HL-60 (cell line): ENCODE measurements at regions not wholly inside any gene's neighbourhood (a gene's known extent, or its start where the extent isn't known, plus 50 kb on each side); places are given as distances from the start of the nearest gene placed in this dataset.

Experiments
- DNase-seq, 2 experiments: peaks; one replicate each; pipeline ENCODE4 v3.0.0-alpha.2; 2010 to 2020; ENCODE audit warnings: low read depth in 1 of 2, low spot score in 1 of 2
- H3K27ac ChIP-seq: fragments of 250-450 bp; sonication (Bioruptor Pico); replicated peaks from 2 replicates; pipeline ENCODE4 v1.5.1; 2020; ENCODE audit warnings: mild to moderate bottlenecking, moderate library complexity
- H3K27me3 ChIP-seq: fragments of 250-450 bp; sonication (Bioruptor Pico); 2 replicates; pipeline ENCODE4 v1.5.1; 2021; ENCODE audit warnings: mild to moderate bottlenecking, moderate library complexity; ENCODE audit not compliant: insufficient read depth, poor library complexity, severe bottlenecking
- H3K4me3 ChIP-seq: replicated peaks from 2 replicates; pipeline ENCODE4 v1.5.1; 2011; ENCODE audit warnings: mild to moderate bottlenecking, control low read depth, low read length; ENCODE audit not compliant: insufficient read depth
- CTCF ChIP-seq: IDR thresholded peaks from one replicate; pipeline ENCODE4 v1.5.1; 2011; ENCODE audit warnings: low read length, control low read depth, inconsistent platforms; ENCODE audit not compliant: insufficient read depth
- GABPA ChIP-seq: IDR thresholded peaks from 2 replicates; pipeline ENCODE4 v1.6.1; 2012; ENCODE audit warnings: low read depth
- POLR2AphosphoS5 ChIP-seq: IDR thresholded peaks from 2 replicates; pipeline ENCODE4 v1.6.1; 2012; ENCODE audit warnings: low read depth
- REST ChIP-seq: IDR thresholded peaks from 2 replicates; pipeline ENCODE4 v1.6.1; 2012; ENCODE audit warnings: low read depth; ENCODE audit not compliant: insufficient replicate concordance
- SPI1 ChIP-seq: IDR thresholded peaks from 2 replicates; pipeline ENCODE4 v1.6.1; 2012; ENCODE audit warnings: low read depth, mild to moderate bottlenecking, borderline replicate concordance

- DNase-seq, result no peak
- no peak overlapping the region for H3K4me3 ChIP-seq
- H3K27me3 ChIP-seq, result peaks cover under 1% of the 10 kb centered on the region
- TF ChIP-seq POLR2AphosphoS5 (no peak), GABPA (no peak), REST (no peak), CTCF (no peak), SPI1 (no peak)
- no peak overlapping the region for H3K27ac ChIP-seq
These were observed 148.9 kb upstream of the VANGL1 start for GRCh38 chr1:115492880-115493279.

- no peak for DNase-seq
- no peak overlapping the region for H3K27ac ChIP-seq
- TF ChIP-seq SPI1, result no peak
- H3K27me3 ChIP-seq, result peaks cover 3% of the 10 kb centered on the region
- H3K4me3 ChIP-seq, result no peak overlapping the region
These were observed 149.7 kb upstream of the VANGL1 start for GRCh38 chr1:115492019-115492595.

- no peak overlapping the region for H3K27ac ChIP-seq
- peaks cover 3% of the 10 kb centered on the region for H3K27me3 ChIP-seq
- no peak for DNase-seq
- no peak overlapping the region for H3K4me3 ChIP-seq
- TF ChIP-seq GABPA, result no peak
- no peak for TF ChIP-seq SPI1
- no peak for TF ChIP-seq POLR2AphosphoS5
- TF ChIP-seq CTCF, result no peak
- no peak for TF ChIP-seq REST
These were observed 150.3 kb upstream of the VANGL1 start for GRCh38 chr1:115491298-115492018.

GRCh38 chr1:115479055-115479482 is 141.0 kb upstream of the NGF start:
- no peak for DNase-seq
- no peaks in the 10 kb centered on the region for H3K27me3 ChIP-seq
- no peak overlapping the region for H3K27ac ChIP-seq
- TF ChIP-seq SPI1, result no peak
- no peak for TF ChIP-seq POLR2AphosphoS5
- TF ChIP-seq CTCF, result no peak
- no peak for TF ChIP-seq GABPA
- no peak for TF ChIP-seq REST
- H3K4me3 ChIP-seq, result no peak overlapping the region
